K562 (cell line): ENCODE measurements at regions not wholly inside any gene's neighbourhood (a gene's known extent, or its start where the extent isn't known, plus 50 kb on each side); places are given as distances from the start of the nearest gene placed in this dataset.

Experiments
- ATAC-seq: fragments of 200-7000 bp; cut with Tn5 transposase; 3 replicates; pipeline ENCODE4 v1.9.1; 2020; ENCODE audit warnings: moderate library complexity
- BruUV-seq: library from RNA; stranded (reverse); fragments of 400-500 nt; replicated peaks from 2 replicates; lab custom pipeline; 2021; lab: Mats Ljungman, UMichigan
- CTCF ChIA-PET: fragments of 300-600 bp; formaldehyde crosslinking; extraction: SDS; loops from one replicate; lab custom pipeline; 2021; ENCODE audit warnings: low intra/inter-chr PET ratio; lab: Yijun Ruan, JAX
- POLR2A ChIA-PET: fragments of 300-600, 350-650 bp; sonication (Branson Sonifier 250); formaldehyde crosslinking; extraction: SDS; loops from one replicate; lab custom pipeline; 2021; ENCODE audit warnings: antibody characterized with exemption, inconsistent platforms; lab: Yijun Ruan, JAX
- DNase-seq, 4 experiments: peaks; one replicate each; pipeline versions ENCODE4 v3.0.0 to v3.0.0-alpha.2; 2011 to 2018; ENCODE audit warnings: low spot score in 3 of 4, mixed read lengths in 3 of 4; ENCODE audit errors: extremely low read depth in 1 of 4
- FAIRE-seq: peaks from 2 replicates; lab custom pipeline; 2011; peaks lifted over from hg19 to GRCh38; lab: Jason Lieb, UNC
- H2AFZ ChIP-seq: 2 replicates; pipeline ENCODE4 v1.6.0; 2011; ENCODE audit warnings: low read depth, low read length, control low read depth, inconsistent platforms
- H3K27ac ChIP-seq: fragments of 200-600 bp; 3 replicates; pipeline ENCODE4 v1.8.0; 2011; ENCODE audit warnings: low read depth, mild to moderate bottlenecking, control low read depth, inconsistent platforms, low read length, moderate library complexity, mixed read lengths; ENCODE audit errors: extremely low read depth
- H3K27me3 ChIP-seq, 2 experiments: fragments of 300-600 bp in 1 of 2; 2 replicates in 1 of 2; 3 replicates in 1 of 2; pipeline versions ENCODE4 v1.6.0 to v1.8.0; 2011; ENCODE audit warnings: inconsistent platforms in 2 of 2, low read length in 2 of 2, mild to moderate bottlenecking in 1 of 2, mixed read lengths in 1 of 2, moderate library complexity in 1 of 2; ENCODE audit not compliant: control insufficient read depth in 2 of 2, insufficient read depth in 2 of 2
- H3K36me3 ChIP-seq: fragments of 300-600 bp; 3 replicates; pipeline ENCODE4 v1.8.0; 2011; ENCODE audit warnings: mild to moderate bottlenecking, low read length, inconsistent platforms; ENCODE audit not compliant: control insufficient read depth, insufficient read depth
- H3K4me1 ChIP-seq, 2 experiments: fragments of 200-600 bp in 1 of 2; replicated peaks in 1 of 2; 2 replicates in 1 of 2; 3 replicates in 1 of 2; pipeline versions ENCODE4 v1.5.1 to v1.8.0; 2011; ENCODE audit warnings: inconsistent platforms in 2 of 2, low read length in 2 of 2, mild to moderate bottlenecking in 1 of 2, mixed read lengths in 1 of 2, moderate library complexity in 1 of 2; ENCODE audit not compliant: control insufficient read depth in 2 of 2, insufficient read depth in 2 of 2
- H3K4me2 ChIP-seq: 2 replicates; pipeline ENCODE4 v1.6.1; 2011; ENCODE audit warnings: low read length, control low read depth, inconsistent platforms, mixed read lengths; ENCODE audit not compliant: insufficient read depth
- H3K4me3 ChIP-seq: fragments of 200-600 bp; sonication (generic), shearing (Covaris generic); 2 replicates; pipeline ENCODE4 v1.5.1; 2016; ENCODE audit warnings: control low read depth, inconsistent platforms
- H3K79me2 ChIP-seq: fragments of 200-600 bp; 3 replicates; pipeline ENCODE4 v1.8.0; 2011; ENCODE audit warnings: low read length, inconsistent platforms; ENCODE audit not compliant: control insufficient read depth, insufficient read depth
- H3K9ac ChIP-seq, 2 experiments: 2 replicates each; pipeline versions ENCODE4 v1.6.0 to v1.6.1; 2011; ENCODE audit warnings: low read depth in 2 of 2, low read length in 2 of 2, control low read depth in 1 of 2, inconsistent platforms in 1 of 2, mild to moderate bottlenecking in 1 of 2, mixed read lengths in 1 of 2; ENCODE audit not compliant: insufficient read depth in 1 of 2
- H3K9me1 ChIP-seq: one replicate; pipeline ENCODE4 v1.6.0; 2011; ENCODE audit warnings: inconsistent platforms, mild to moderate bottlenecking, low read length, moderate library complexity; ENCODE audit not compliant: control insufficient read depth, insufficient read depth
- H3K9me3 ChIP-seq: replicated peaks from 2 replicates; pipeline ENCODE4 v1.5.1; 2011; ENCODE audit warnings: low read depth, low read length, inconsistent platforms; ENCODE audit not compliant: control insufficient read depth, insufficient read depth
- H4K20me1 ChIP-seq: replicated peaks from 2 replicates; pipeline ENCODE4 v1.6.1; 2011; ENCODE audit warnings: low read length, inconsistent platforms, mixed read lengths; ENCODE audit not compliant: control insufficient read depth, insufficient read depth
- BRD4 ChIP-seq: fragments of 200-600 bp; sonication (generic); IDR thresholded peaks from 2 replicates; pipeline ENCODE4 v1.6.1; 2017; ENCODE audit warnings: inconsistent platforms
- CCNT2 ChIP-seq: IDR thresholded peaks from 2 replicates; pipeline ENCODE4 v1.6.1; 2011; ENCODE audit warnings: borderline replicate concordance, low read depth, mild to moderate bottlenecking, moderate library complexity, mixed read lengths, low read length; ENCODE audit not compliant: insufficient read length; ENCODE audit errors: extremely low read depth
- FOXJ2 ChIP-seq: fragments of 200-800 bp; sonication (Bioruptor generic); IDR thresholded peaks from 2 replicates; pipeline ENCODE4 v1.6.1; 2016; ENCODE audit warnings: missing genetic modification characterization, missing compliant biosample characterization
- HBP1 ChIP-seq: fragments of 450-650 bp; formaldehyde crosslinking; IDR thresholded peaks from 2 replicates; pipeline ENCODE4 v1.4.0; 2022; ENCODE audit warnings: missing genetic modification characterization
- JUN ChIP-seq, 2 experiments: sonication (generic) in 1 of 2; formaldehyde crosslinking in 1 of 2; IDR thresholded peaks; 2 replicates each; pipeline versions ENCODE4 v1.6.1 to v1.8.0; 2012 to 2022; ENCODE audit warnings: borderline replicate concordance in 2 of 2, mild to moderate bottlenecking in 2 of 2, improper control_type of control experiment in 1 of 2, low read depth in 1 of 2, low read length in 1 of 2, missing genetic modification reagents in 1 of 2
- MYBL2 ChIP-seq, 2 experiments: fragments of 450-650 bp in 1 of 2; sonication (generic) in 1 of 2; formaldehyde crosslinking in 1 of 2; IDR thresholded peaks; 2 replicates each; pipeline versions ENCODE4 v1.6.1 to v1.8.1; 2017 to 2022; ENCODE audit warnings: borderline replicate concordance in 1 of 2, inconsistent platforms in 1 of 2, low read depth in 1 of 2, mild to moderate bottlenecking in 1 of 2, missing genetic modification reagents in 1 of 2, moderate library complexity in 1 of 2
- NKRF ChIP-seq: fragments of 450-650 bp; IDR thresholded peaks from 2 replicates; pipeline ENCODE4 v1.6.1; 2016; ENCODE audit warnings: borderline replicate concordance
- RBBP5 ChIP-seq: fragments of 200-600 bp; sonication (generic); IDR thresholded peaks from 2 replicates; pipeline ENCODE4 v1.6.1; 2012; ENCODE audit warnings: borderline replicate concordance, mild to moderate bottlenecking, low read length, control low read depth, inconsistent platforms; ENCODE audit not compliant: insufficient read depth, poor library complexity, severe bottlenecking
- ZNF121 ChIP-seq: sonication (generic); formaldehyde crosslinking; conservative IDR thresholded peaks from 2 replicates; pipeline ENCODE4 v1.8.0; 2022; ENCODE audit warnings: missing genetic modification reagents
- WGBS: fragments of 100-300 bp; shearing (Covaris generic); methylation state at CpG from one replicate; pipeline ENCODE4 v1.1.6; 2016; ENCODE audit warnings: low coverage, mixed read lengths; ENCODE audit not compliant: insufficient coverage; ENCODE audit errors: missing lambda C conversion rate; 5-methylcytosine and 5-hydroxymethylcytosine counted together
- in situ Hi-C: fragments of 300-500 bp; cut with MboI; formaldehyde crosslinking; loops from 4 replicates; pipeline ENCODE4 v1.15.0; 2018; ENCODE audit warnings: inconsistent platforms, mixed read lengths
- intact Hi-C: fragments of 100-400 bp; cut with micrococcal nuclease; formaldehyde crosslinking; loops from 2 replicates; pipeline ENCODE4 v1.14.2; 2022
- TF ChIP-seq, protein P1 (sequence below): fragments of 450-650 bp; formaldehyde crosslinking; IDR thresholded peaks from 2 replicates; pipeline ENCODE4 v1.4.0; 2022; ENCODE audit warnings: missing genetic modification characterization

GRCh38 chr4:60173718-60174117 is 1026.4 kb upstream of the ADGRL3 start:
- FAIRE-seq (no peak), ATAC-seq (no peak), DNase-seq (no peak)
- no peaks in the 10 kb centered on the region for H3K79me2 ChIP-seq
- H3K4me1 ChIP-seq, result no peaks in the 10 kb centered on the region
- in situ Hi-C loops (no loop called here), intact Hi-C loops (no loop called here)
- no peak overlapping the region for H3K4me2 ChIP-seq
- H4K20me1 ChIP-seq, result no peaks in the 10 kb centered on the region
- no peak overlapping the region for H2AFZ ChIP-seq
- H3K27ac ChIP-seq, result no peak overlapping the region
- no peaks in the 10 kb centered on the region for H3K9me3 ChIP-seq
- no TSS peak for BruUV-seq
- WGBS, result 2% methylated on average over 5 of the region's 5 CpGs
- H3K9me1 ChIP-seq, result no peaks in the 10 kb centered on the region
- no peaks in the 10 kb centered on the region for H3K27me3 ChIP-seq
- H3K4me3 ChIP-seq, result no peak overlapping the region
- no peak overlapping the region for H3K9ac ChIP-seq
- ChIA-PET CTCF (no interaction called here), POLR2A (no interaction called here)
- TF ChIP-seq RBBP5, result no peak
- TF ChIP-seq HBP1 (CRISPR knock-in tag), result no peak
- TF ChIP-seq NKRF, result no peak
- TF ChIP-seq ZNF121 (CRISPR knock-in tag), result no peak
- TF ChIP-seq, protein P1, sequence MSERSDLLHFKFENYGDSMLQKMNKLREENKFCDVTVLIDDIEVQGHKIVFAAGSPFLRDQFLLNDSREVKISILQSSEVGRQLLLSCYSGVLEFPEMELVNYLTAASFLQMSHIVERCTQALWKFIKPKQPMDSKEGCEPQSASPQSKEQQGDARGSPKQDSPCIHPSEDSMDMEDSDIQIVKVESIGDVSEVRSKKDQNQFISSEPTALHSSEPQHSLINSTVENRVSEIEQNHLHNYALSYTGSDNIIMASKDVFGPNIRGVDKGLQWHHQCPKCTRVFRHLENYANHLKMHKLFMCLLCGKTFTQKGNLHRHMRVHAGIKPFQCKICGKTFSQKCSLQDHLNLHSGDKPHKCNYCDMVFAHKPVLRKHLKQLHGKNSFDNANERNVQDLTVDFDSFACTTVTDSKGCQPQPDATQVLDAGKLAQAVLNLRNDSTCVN (CRISPR knock-in tag), result no peak
- no peak for TF ChIP-seq BRD4
- no peak for TF ChIP-seq FOXJ2 (tag)
- TF ChIP-seq JUN (IDR thresholded peaks at IDR 0.05; ENCODE audit: borderline replicate concordance, low read depth, low read length), result no peak
- TF ChIP-seq JUN (CRISPR knock-in tag; IDR thresholded peaks at IDR 0.05; ENCODE audit: borderline replicate concordance), result no peak
- no peak for TF ChIP-seq CCNT2
- no peak for TF ChIP-seq MYBL2 (IDR thresholded peaks at IDR 0.05; ENCODE audit: low read depth)
- no peak for TF ChIP-seq MYBL2 (CRISPR knock-in tag; IDR thresholded peaks at IDR 0.05; ENCODE audit: borderline replicate concordance)
- no peaks in the 10 kb centered on the region for H3K36me3 ChIP-seq
